Uterus (tissue), 2 donors: ENCODE measurements at regions not wholly inside any gene's neighbourhood (a gene's known extent, or its start where the extent isn't known, plus 50 kb on each side); places are given as distances from the start of the nearest gene placed in this dataset.

Experiments
- CTCF ChIP-seq, 4 experiments: fragments of 200-600 bp in 2 of 4; fragments of 450-650 bp in 2 of 4; sonication (generic) in 2 of 4; IDR thresholded peaks; one replicate each; pipeline ENCODE4 v1.5.1; 2016 to 2019; ENCODE audit warnings: antibody characterized with exemption in 4 of 4, mild to moderate bottlenecking in 2 of 4, moderate library complexity in 1 of 4
- POLR2A ChIP-seq, 2 donors: fragments of 450-650 bp; IDR thresholded peaks; one replicate each; pipeline ENCODE4 v1.6.1; 2016; ENCODE audit warnings: antibody characterized with exemption in 2 of 2, mild to moderate bottlenecking in 1 of 2, moderate library complexity in 1 of 2

GRCh38 chr3:43215663-43216275, 70.6 kb upstream of the SNRK start:
- TF ChIP-seq POLR2A (IDR thresholded peaks at IDR 0.05) (no peak), CTCF (IDR thresholded peaks at IDR 0.05) (no peak)
